Progenitor cell of endocrine pancreas (in vitro differentiated cells): ENCODE measurements at regions not wholly inside any gene's neighbourhood (a gene's known extent, or its start where the extent isn't known, plus 50 kb on each side); places are given as distances from the start of the nearest gene placed in this dataset.
A peak's percentile ranks its signal among the peaks of the same experiment; 100 is the strongest.

Source experiments
- DNase-seq: peaks from one replicate; pipeline ENCODE4 v3.0.0; 2021; ENCODE audit warnings: low spot score; ENCODE audit not compliant: unreplicated experiment
- H3K27ac Mint-ChIP-seq: 2 replicates; pipeline ENCODE4 v1.8.0; 2021; ENCODE audit warnings: mild to moderate bottlenecking, moderate library complexity, mixed read lengths
- H3K27me3 Mint-ChIP-seq: 2 replicates; pipeline ENCODE4 v1.8.0; 2021; ENCODE audit warnings: mixed read lengths
- H3K36me3 Mint-ChIP-seq: 2 replicates; pipeline ENCODE4 v1.8.0; 2022; ENCODE audit warnings: mixed read lengths; ENCODE audit not compliant: insufficient read depth
- H3K4me1 Mint-ChIP-seq: 2 replicates; pipeline ENCODE4 v1.8.0; 2021; ENCODE audit warnings: low read depth, mixed read lengths
- H3K4me3 Mint-ChIP-seq: 2 replicates; pipeline ENCODE4 v1.8.0; 2021; ENCODE audit warnings: low read depth, mild to moderate bottlenecking, moderate library complexity, mixed read lengths
- H3K9me3 Mint-ChIP-seq: 2 replicates; pipeline ENCODE4 v1.8.0; 2021; ENCODE audit warnings: low read depth, mixed read lengths
- CTCF ChIP-seq: fragments of 200-600 bp; sonication (generic); IDR thresholded peaks from one replicate; pipeline ENCODE4 v1.5.0; 2021; ENCODE audit warnings: antibody characterized with exemption, mild to moderate bottlenecking; ENCODE audit not compliant: unreplicated experiment

GRCh38 chrX:142149919-142150318 is 55.2 kb downstream of the MAGEC2 start:
- Mint-ChIP-seq H3K27me3 (no peaks in the 10 kb centered on the region), H3K4me3 (no peak overlapping the region), H3K27ac (no peak overlapping the region), H3K4me1 (peaks cover 2% of the 10 kb centered on the region), H3K9me3 (peaks cover 27% of the 10 kb centered on the region), H3K36me3 (peaks cover 3% of the 10 kb centered on the region)
- no peak for TF ChIP-seq CTCF
- DNase-seq = no peak

GRCh38 chrX:142134533-142134932 is 70.6 kb downstream of the MAGEC2 start:
- DNase-seq = no peak
- Mint-ChIP-seq H3K9me3 (peaks cover 36% of the 10 kb centered on the region), H3K27ac (no peak overlapping the region), H3K27me3 (no peaks in the 10 kb centered on the region), H3K4me1 (no peaks in the 10 kb centered on the region), H3K4me3 (no peak overlapping the region), H3K36me3 (no peaks in the 10 kb centered on the region)
- no peak for TF ChIP-seq CTCF

- no peak overlapping the region for H3K27ac Mint-ChIP-seq
- no peak for TF ChIP-seq CTCF
- H3K27me3 Mint-ChIP-seq = no peaks in the 10 kb centered on the region
- peaks cover 11% of the 10 kb centered on the region for H3K9me3 Mint-ChIP-seq
- no peak overlapping the region for H3K4me3 Mint-ChIP-seq
- H3K36me3 Mint-ChIP-seq = no peaks in the 10 kb centered on the region
- H3K4me1 Mint-ChIP-seq = no peaks in the 10 kb centered on the region
- no peak for DNase-seq
Observed at GRCh38 chrX:142096253-142096652, 108.8 kb downstream of the MAGEC2 start.

- Mint-ChIP-seq H3K9me3 (peaks cover 15% of the 10 kb centered on the region), H3K36me3 (no peaks in the 10 kb centered on the region), H3K27me3 (no peaks in the 10 kb centered on the region), H3K4me1 (no peaks in the 10 kb centered on the region), H3K27ac (no peak overlapping the region), H3K4me3 (no peak overlapping the region)
- no peak for DNase-seq
- TF ChIP-seq CTCF = no peak
Observed at GRCh38 chrX:142095651-142096245, 109.3 kb downstream of the MAGEC2 start.

GRCh38 chrX:142089193-142089592 is 115.9 kb downstream of the MAGEC2 start:
- Mint-ChIP-seq H3K4me1 (no peaks in the 10 kb centered on the region), H3K9me3 (peaks cover 14% of the 10 kb centered on the region), H3K36me3 (no peaks in the 10 kb centered on the region), H3K27me3 (no peaks in the 10 kb centered on the region), H3K4me3 (no peak overlapping the region), H3K27ac (no peak overlapping the region)
- TF ChIP-seq CTCF = peak; percentile 47
- no peak for DNase-seq
